GM13977 (cell line): ENCODE measurements at regions not wholly inside any gene's neighbourhood (a gene's known extent, or its start where the extent isn't known, plus 50 kb on each side); places are given as distances from the start of the nearest gene placed in this dataset.

Source experiments
- DNase-seq: peaks from one replicate; pipeline ENCODE4 v3.0.0; 2012; ENCODE audit warnings: low spot score
- in situ Hi-C: fragments of 300-500 bp; cut with MboI; formaldehyde crosslinking; loops from one replicate; pipeline ENCODE4 v1.12.0; 2022; ENCODE audit warnings: low sequenced_read_pairs, low pct_unique_long_range_greater_than_20kb, mixed read lengths, inconsistent platforms; ENCODE audit not compliant: unreplicated experiment
- TF ChIP-seq, protein P1 (sequence below): IDR thresholded peaks from 2 replicates; pipeline ENCODE4 v1.5.1; 2012; ENCODE audit warnings: mild to moderate bottlenecking, control low read depth; ENCODE audit not compliant: insufficient read depth; ENCODE audit errors: extremely low read depth, missing control alignments

DNA sequence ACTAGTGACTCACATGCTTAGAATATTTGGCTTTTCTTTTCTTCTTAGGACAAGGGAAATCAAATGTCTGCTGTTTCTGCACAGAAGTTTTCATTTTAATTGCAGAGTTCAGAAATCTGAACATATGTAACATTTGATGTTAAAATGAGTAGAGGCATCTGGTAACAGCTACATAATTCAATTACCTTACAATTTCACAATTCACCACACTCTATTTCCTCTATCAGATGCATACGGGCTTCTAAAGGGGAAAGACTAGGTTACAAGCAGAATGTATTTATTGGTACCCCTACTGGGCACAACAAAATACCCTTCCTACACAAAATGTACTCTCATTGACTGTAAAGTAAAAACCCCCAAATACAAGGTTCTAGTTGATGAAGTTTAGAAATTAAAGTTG, 176.0 kb downstream of the SOX2 start:
- in situ Hi-C loops, result no loop called here
- TF ChIP-seq, protein P1, sequence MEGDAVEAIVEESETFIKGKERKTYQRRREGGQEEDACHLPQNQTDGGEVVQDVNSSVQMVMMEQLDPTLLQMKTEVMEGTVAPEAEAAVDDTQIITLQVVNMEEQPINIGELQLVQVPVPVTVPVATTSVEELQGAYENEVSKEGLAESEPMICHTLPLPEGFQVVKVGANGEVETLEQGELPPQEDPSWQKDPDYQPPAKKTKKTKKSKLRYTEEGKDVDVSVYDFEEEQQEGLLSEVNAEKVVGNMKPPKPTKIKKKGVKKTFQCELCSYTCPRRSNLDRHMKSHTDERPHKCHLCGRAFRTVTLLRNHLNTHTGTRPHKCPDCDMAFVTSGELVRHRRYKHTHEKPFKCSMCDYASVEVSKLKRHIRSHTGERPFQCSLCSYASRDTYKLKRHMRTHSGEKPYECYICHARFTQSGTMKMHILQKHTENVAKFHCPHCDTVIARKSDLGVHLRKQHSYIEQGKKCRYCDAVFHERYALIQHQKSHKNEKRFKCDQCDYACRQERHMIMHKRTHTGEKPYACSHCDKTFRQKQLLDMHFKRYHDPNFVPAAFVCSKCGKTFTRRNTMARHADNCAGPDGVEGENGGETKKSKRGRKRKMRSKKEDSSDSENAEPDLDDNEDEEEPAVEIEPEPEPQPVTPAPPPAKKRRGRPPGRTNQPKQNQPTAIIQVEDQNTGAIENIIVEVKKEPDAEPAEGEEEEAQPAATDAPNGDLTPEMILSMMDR, result no peak
- DNase-seq, result no peak

GRCh38 chr3:181888234-181888633, 176.5 kb downstream of the SOX2 start:
- in situ Hi-C loops, result no loop called here
- TF ChIP-seq, protein P1, result no peak
- no peak for DNase-seq

- DNase-seq, result no peak
- in situ Hi-C loops, result no loop called here
- TF ChIP-seq, protein P1, result no peak
Observed at GRCh38 chr3:181892848-181893247, 181.1 kb downstream of the SOX2 start.

GRCh38 chr3:181896605-181897004, 184.9 kb downstream of the SOX2 start:
- TF ChIP-seq, protein P1, result no peak
- DNase-seq, result no peak
- in situ Hi-C loops, result no loop called here

GRCh38 chr3:181899702-181900101, 188.0 kb downstream of the SOX2 start:
- TF ChIP-seq, protein P1, result no peak
- in situ Hi-C loops, result no loop called here
- DNase-seq, result no peak

DNA sequence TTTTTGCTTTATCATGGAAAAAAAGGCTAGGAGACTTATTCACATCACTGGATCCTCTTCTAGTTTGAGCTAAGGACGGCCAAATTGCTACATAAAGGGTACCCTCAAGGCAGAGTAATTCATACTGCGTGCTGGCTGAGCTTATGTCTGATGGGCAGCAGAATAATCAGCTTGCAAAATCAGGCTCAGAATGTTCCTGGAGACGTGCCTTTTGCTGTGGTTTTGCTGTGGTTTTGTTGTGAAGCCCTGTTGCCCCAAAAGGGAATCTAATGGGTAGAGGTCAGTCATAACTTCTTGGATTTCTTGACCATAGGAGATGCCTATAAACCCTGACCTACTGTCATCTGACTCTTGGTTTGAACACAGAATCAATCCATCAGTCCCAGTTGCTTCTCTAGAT, 189.9 kb downstream of the SOX2 start:
- DNase-seq, result no peak
- in situ Hi-C loops, result no loop called here
- TF ChIP-seq, protein P1, result no peak

DNA sequence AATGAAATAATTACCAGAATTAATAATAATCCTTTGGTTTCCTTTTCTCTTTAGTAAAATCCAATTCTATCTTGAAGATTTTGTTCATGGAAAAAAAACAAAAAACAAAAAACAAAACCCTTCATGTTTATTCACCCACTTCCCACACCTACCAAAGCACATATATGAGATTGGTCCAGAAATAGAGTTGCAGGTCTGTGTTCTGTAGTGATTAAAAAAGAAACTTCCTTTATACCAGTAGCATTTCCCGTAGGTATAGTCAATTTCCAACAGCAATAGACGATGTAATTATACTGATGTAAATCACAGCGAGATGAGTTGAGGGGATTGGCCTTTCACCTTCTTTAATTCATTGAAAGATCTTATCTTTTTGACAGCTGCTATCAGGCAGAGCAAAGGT, 194.6 kb downstream of the SOX2 start:
- DNase-seq, result no peak
- in situ Hi-C loops, result no loop called here
- TF ChIP-seq, protein P1, result no peak
